GM21723 (cell line): ENCODE measurements at regions not wholly inside any gene's neighbourhood (a gene's known extent, or its start where the extent isn't known, plus 50 kb on each side); places are given as distances from the start of the nearest gene placed in this dataset.
"Not testable (repeated sequence)": the region's sequence is repeated elsewhere in the genome, so short reads cannot be mapped to it uniquely, and the experiment has no call there.

Experiments used
- ATAC-seq: cut with Tn5 transposase; IDR thresholded peaks from one replicate; pipeline ENCODE4 v1.9.1; 2021; ENCODE audit warnings: mild to moderate bottlenecking, moderate library complexity; ENCODE audit not compliant: unreplicated experiment

DNA sequence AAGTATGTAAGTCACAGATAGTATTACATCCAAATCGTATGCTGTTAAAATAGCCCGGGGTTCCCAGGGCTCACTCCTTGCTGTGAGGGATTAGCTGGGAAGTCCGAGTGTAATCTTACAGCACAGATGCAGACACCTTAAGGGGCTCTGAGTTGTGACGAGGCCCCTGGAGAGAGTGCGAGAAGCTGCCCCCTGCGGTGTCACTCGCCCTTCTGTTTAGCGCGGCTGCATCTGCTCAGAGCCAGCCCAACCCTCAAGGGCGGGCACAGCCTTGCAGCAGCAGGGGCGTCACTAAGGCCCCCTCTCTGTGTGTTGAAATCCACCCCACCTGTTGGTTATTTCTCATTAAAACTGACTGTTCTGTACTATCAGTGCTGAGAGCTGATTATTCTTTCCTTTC, 135.8 kb downstream of the LAT start:
- ATAC-seq: not testable (repeated sequence)

DNA sequence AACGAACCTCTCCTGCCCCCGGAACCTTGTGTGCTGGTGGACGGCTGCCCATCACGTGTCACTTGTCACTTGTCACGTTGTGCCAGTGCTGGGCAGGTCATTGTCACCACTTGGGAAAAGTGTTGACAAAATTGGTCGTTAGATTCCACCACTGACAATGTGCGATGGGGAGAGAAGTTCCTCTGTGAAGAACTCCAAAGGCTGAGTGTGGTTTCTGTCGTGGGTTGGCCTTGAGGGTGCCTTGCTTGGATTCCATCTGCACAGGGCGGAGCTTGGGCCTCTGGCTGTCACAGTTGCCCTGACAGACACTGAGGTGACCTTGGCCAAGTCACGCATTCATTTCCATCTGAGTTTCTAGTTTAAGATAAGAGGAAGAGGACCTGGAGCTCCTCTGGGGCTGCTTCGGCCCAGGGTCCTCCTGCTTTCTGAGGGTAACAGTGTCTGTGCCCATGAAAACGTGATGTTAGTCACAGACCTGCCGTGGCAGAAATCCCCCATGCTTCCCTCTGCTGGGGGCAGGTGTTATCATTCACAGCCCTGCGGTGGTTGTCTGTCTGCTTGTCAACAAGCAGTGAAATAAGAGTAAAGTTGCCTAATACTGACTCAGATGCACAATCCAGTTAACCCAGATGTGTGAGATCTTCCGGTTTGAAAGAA, 133.6 kb downstream of the LAT start:
- ATAC-seq: not testable (repeated sequence)

GRCh38 chr16:29117631-29118030, 132.8 kb downstream of the LAT start:
- no peak for ATAC-seq

GRCh38 chr16:29116980-29117379, 132.1 kb downstream of the LAT start:
- ATAC-seq: no peak

GRCh38 chr16:29116207-29116606, 131.4 kb downstream of the LAT start:
- ATAC-seq: not testable (repeated sequence)

GRCh38 chr16:29115802-29116141, 130.9 kb downstream of the LAT start:
- ATAC-seq: peak; percentile 48

DNA sequence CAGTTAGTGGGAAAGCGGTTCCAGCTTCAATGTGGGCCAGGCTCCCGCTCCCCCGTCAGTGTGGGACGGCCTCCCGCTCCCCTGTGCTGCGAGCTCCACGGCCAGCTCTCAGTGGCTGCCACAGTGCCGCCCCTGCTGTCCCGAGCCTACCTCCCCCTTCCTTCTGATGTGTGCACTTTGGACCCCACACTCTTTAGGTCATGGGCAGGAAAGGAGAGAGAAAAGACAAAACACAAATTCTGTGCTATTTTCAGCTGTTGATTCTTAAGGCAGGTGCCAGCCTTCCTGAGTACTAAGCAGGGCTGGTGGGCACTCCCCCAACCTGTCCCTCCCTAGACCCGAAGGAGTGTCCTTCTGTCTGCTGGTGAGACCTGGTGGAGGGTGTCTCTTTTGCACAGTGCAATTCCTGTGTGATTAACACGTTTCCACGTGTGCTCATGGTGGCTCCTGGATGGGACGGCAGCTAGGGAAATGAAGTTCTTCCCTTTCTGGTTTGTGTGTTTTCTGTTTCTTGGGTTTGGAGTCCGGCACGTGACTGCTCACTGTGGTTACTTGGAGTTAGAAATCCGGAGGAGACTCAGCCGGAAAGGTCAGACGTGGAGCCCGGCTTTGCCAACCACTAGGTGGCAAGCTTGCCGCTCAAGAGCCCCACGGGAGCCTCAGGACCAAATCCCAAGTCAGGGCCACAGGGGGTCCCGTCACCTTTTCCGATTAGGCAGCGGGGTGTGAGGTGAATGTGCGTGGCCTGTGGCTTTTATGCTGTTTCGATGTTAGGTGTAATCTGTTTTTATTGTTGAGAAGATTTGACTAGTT, 130.3 kb downstream of the LAT start:
- peak; percentile 36 for ATAC-seq

DNA sequence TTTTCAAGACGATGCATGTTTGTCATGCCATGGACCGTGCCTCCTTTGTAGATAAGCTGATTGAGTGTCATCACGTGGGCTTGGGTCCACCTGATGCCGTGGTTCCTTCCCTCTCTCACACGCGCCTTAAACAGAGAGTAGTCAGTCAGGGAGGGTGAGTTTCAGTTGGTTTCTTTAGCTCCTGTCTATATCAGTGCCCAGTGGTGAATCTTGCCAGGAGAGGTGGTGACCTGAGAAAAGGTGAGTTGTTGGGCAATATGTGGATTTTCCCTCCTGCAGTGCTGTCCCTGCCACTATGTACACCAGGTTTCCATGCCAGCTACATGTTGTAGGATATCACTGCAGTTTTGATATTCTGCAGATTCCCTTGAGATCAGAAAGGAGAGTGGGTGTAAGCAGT, 129.7 kb downstream of the LAT start:
- no peak for ATAC-seq

- not testable (repeated sequence) for ATAC-seq
Observed at GRCh38 chr16:29113446-29113845, 128.6 kb downstream of the LAT start.

DNA sequence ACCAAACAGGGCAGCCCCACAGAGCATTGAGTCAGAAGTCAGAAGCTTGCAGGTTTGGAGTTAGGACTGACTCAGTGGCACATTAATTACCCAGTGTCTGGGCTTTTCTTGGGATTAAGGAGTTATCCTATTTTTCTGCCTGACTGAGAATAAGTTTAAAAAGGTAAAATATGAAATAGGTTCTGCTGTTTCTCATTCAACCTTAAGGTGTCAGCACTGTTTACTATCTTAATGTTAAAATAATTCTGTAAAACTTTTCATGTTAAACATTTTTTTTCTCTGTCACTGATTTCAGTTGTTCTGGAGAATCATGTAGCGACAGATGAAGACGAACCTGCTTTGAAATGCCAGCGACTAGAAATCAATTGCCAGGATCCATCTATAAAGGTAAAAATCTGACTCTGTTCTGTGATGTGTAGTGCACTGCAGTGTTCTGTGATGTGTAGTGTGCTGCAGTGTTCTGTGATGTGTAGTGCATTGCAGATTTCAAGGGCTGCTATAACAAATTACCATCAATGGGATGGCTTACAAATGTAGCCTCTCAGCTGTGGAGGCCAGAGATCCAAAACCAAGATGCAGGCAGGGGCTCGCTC, 128.0 kb downstream of the LAT start:
- no peak for ATAC-seq

DNA sequence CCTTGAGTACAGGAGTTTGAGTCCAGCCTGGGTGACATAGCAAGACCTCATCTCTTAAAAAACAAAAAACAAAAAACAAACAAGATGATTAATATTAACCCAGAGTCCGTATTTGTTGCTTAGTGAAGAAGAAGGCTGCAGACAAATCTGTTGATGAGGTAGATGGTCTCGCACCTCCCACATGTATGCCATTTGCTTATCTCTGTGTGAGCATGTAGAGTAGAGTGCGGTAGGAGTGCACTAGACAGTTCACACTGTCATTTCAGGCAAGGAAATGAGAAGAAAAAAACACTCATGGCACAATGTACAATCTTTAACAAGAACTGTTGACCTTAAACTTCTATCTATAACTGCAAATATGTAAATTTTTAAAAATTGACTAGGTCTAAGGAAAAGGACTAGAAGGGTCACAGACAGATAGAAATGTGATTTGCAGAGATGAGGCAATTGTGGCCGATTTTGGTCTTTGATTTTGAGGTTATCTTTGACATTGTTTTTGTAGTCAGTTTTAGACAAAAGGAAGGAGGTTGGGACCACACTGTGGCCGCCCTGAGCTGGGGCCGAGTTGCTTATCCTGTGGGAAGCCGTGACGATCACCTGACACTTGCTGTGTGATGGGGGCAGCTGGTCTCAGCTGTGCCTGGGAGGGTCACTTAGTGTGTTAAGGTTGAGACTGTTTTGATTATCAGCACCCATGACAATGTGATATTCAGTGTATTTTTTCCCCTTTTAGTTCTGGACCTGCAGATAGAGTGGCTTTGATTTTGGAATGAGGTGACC, 127.2 kb downstream of the LAT start:
- ATAC-seq: not testable (repeated sequence)

DNA sequence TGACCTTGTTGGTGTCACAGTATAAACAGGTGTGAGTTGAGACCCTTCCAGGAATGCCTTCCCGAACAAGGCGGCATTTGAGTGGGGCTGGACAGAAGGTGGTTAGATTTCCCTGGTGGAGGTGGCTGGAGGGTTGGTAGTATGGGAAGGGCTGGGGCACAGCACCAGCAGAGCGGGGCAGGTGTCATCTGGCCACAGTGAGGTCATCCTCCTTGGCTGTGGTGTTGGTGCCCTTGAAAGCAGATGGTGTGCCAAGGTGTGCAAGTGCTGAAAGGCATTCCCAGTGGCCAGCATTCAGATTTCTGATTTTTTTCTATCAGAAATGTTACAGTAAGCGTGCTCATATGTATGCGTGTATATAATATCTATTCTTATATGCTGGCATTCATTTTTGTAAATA, 126.6 kb downstream of the LAT start:
- ATAC-seq: no peak

- not testable (repeated sequence) for ATAC-seq
Observed at GRCh38 chr16:29108625-29109169, 123.8 kb downstream of the LAT start.

GRCh38 chr16:29107299-29107698, 122.4 kb downstream of the LAT start:
- ATAC-seq: no peak

DNA sequence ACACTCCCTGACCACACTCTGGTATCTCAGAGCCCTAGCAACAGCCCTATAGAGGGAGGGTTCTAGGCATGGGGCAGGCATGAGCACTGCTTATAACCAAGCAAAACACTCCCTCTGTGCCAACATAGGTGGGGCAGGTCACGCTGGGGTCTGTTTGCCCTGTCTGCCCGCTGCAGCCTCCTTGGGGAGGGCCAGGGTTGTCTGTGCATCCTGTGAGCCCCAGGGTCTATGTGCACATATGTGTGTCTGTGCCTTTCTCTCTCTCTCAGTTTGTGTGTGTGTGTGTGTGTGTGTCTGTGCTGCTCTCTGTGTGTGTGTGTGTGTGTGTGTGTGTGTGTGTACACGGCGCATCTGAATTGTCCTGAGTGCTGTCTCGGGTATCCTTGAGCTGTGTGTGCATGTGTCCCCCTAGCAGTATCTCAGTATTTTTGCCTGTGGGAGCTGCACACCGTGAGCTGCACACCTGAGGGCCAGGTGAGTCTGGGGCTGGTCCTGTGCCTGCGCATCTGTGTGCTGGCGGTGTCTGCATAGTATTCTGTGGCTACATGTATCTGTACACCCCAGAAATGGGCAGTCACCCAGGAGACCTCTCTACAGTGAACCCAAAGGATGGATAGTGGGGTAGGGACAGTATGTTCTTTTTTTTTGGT, 121.5 kb downstream of the LAT start:
- ATAC-seq: not testable (repeated sequence)

DNA sequence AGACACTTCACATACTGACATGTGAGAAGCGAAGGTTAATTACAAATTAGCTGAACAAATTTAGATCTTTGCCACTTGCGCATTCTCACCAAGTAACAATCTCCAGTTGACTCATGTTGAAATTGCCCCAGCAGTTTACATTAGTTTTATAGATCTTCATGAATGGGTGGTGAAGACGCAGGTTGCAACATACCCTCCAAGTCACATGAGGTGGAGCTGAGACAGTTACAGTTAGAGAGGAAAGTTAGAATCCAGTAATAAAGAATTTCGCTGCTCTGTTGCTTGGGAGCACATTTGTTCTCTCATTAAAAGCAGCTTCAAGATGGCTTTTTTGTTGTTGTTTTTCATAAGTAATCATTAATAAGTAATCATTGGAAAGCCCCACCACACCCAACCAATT, 119.7 kb downstream of the LAT start:
- ATAC-seq: not testable (repeated sequence)

DNA sequence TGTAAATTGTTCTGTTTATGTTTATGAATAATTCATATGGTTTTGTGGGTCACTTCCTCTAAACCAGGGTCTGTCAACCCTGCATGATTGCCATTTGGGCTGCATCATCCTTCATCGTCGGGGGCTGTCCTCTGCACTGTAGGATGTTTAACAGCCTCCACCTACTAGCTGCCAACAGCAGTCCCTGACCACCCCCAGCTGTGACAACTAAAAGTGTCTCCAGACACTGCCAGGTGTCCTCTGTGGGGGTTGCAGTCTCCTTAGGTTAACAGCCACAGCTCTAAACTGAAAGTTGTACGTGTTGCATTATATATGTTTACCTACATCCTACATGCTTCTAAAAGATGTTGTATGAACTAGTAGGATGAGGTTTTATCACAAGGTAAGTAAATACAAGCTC, 113.1 kb downstream of the LAT start:
- not testable (repeated sequence) for ATAC-seq

DNA sequence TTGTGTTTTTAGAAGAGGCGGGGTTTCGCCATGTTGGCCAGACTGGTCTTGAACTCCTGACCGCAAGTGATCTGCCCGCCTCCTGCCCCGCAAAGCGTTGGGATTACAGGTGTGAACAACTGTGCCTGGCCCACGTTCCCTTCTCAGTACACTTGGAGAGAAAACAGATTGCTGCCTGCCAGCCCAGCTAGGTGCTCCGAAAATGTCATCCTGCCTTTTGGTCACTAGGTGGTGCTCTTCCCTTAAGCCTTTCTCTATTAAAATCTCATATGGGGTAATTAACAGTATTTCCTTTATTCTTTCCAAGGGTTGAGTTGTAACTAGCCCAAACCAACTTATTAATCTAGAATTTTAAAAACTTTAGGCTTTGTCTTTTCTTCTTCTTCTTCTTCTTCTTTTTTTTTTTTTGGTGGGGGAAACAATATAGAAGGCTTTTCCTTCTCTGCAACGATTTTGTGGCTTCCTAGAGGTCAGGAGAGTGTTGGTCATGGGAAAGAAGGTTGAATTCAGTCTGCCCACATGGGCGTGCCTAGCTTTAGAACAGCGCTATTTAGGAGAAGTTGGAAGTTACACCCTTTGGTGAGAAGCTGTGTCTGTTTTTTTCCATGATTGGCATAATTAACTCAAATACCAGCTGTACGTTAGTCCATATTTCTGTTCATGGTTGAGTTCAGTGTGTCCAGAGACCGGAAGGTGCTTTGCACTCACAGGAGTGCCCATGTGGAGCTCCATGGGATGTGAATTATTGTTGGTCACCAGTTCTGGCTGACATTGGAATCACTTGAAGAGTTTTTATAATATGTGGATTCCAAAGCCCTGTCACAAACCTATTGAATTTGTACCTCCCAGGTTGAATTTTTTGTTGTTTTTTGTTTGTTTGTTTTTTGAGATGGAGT, 110.1 kb downstream of the LAT start:
- ATAC-seq: not testable (repeated sequence)

DNA sequence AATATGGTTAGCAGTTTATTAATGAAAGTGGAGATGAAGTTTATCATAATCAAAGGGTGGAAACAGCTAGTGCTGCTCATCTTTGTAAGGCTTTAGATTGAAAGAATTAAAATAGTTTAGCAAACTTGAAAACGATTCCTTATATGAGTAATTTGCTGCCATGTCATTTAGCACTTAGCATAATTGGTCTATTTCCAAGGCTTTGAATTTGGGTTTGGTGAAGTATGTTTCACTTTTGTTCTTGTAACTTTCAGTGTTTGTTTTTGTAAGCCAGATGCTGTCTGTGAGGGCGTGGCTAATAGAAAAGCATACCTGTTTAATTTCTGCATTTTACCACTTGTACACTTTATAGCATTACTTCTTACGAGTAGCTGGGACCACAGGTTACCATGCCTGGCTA, 109.5 kb downstream of the LAT start:
- not testable (repeated sequence) for ATAC-seq
